HEK293 (cell line): ENCODE measurements at regions not wholly inside any gene's neighbourhood (a gene's known extent, or its start where the extent isn't known, plus 50 kb on each side); places are given as distances from the start of the nearest gene placed in this dataset.
A peak's percentile ranks its signal among the peaks of the same experiment; 100 is the strongest.

Experiments
- CTCF ChIA-PET: fragments of 350-600 bp; formaldehyde crosslinking; extraction: SDS; loops from one replicate; lab custom pipeline; 2021; ENCODE audit warnings: antibody characterized with exemption; lab: Yijun Ruan, JAX
- POLR2A ChIA-PET: fragments of 300-600 bp; formaldehyde crosslinking; extraction: SDS; loops from one replicate; lab custom pipeline; 2020; ENCODE audit warnings: antibody characterized with exemption, inconsistent platforms; lab: Yijun Ruan, JAX
- H3K27ac ChIP-seq: fragments of 200-500 bp; sonication (Bioruptor generic); 2 replicates; pipeline ENCODE4 v1.5.1; 2014; ENCODE audit warnings: low read depth, low read length, control low read depth, inconsistent platforms; ENCODE audit errors: extremely low read depth
- H3K36me3 ChIP-seq, 2 experiments: fragments of 200-500 bp in 1 of 2; sonication (Bioruptor generic) in 1 of 2; 1 replicate in 1 of 2; 2 replicates in 1 of 2; pipeline ENCODE4 v1.5.1; 2014 to 2017; ENCODE audit warnings: inconsistent platforms in 2 of 2, low read length in 2 of 2; ENCODE audit not compliant: control insufficient read depth in 2 of 2, insufficient read depth in 1 of 2
- H3K4me1 ChIP-seq: fragments of 200-500 bp; sonication (Bioruptor generic); 2 replicates; pipeline ENCODE4 v1.5.1; 2014; ENCODE audit warnings: mild to moderate bottlenecking, low read length, inconsistent platforms; ENCODE audit not compliant: control insufficient read depth, insufficient read depth
- H3K4me3 ChIP-seq: 2 replicates; pipeline ENCODE4 v1.5.1; 2011; ENCODE audit warnings: low read depth, mild to moderate bottlenecking, control low read depth, low read length, moderate library complexity
- H3K9me3 ChIP-seq: fragments of 200-500 bp; sonication (Bioruptor generic); 2 replicates; pipeline ENCODE4 v1.5.1; 2014; ENCODE audit warnings: low read depth, low read length, inconsistent platforms; ENCODE audit not compliant: control insufficient read depth, insufficient read depth
- GFI1B ChIP-seq: fragments of 450-650 bp; formaldehyde crosslinking; IDR thresholded peaks from 2 replicates; pipeline ENCODE4 v1.5.1; 2016; ENCODE audit warnings: missing biosample characterization, missing genetic modification characterization
- GLIS2 ChIP-seq: fragments of 450-650 bp; formaldehyde crosslinking; IDR thresholded peaks from 2 replicates; pipeline ENCODE4 v1.5.1; 2016; ENCODE audit warnings: missing biosample characterization, missing genetic modification characterization
- HOXD13 ChIP-seq: sonication (generic); formaldehyde crosslinking; IDR thresholded peaks from 2 replicates; pipeline ENCODE4 v1.8.0; 2022; ENCODE audit warnings: missing genetic modification reagents, borderline replicate concordance
- KLF17 ChIP-seq: fragments of 450-650 bp; formaldehyde crosslinking; IDR thresholded peaks from 2 replicates; pipeline ENCODE4 v1.5.1; 2016; ENCODE audit warnings: missing biosample characterization, missing genetic modification characterization
- PRDM2 ChIP-seq: fragments of 450-650 bp; formaldehyde crosslinking; IDR thresholded peaks from 2 replicates; pipeline ENCODE4 v1.5.1; 2016; ENCODE audit warnings: missing biosample characterization, missing genetic modification characterization, borderline replicate concordance
- SP7 ChIP-seq: fragments of 450-650 bp; formaldehyde crosslinking; IDR thresholded peaks from 2 replicates; pipeline ENCODE4 v1.5.1; 2016; ENCODE audit warnings: missing biosample characterization, missing genetic modification characterization
- TRIM28 ChIP-seq: IDR thresholded peaks from 2 replicates; pipeline ENCODE4 v1.6.1; 2011; ENCODE audit warnings: low read length, control low read depth, borderline replicate concordance
- ZBTB20 ChIP-seq: fragments of 450-650 bp; formaldehyde crosslinking; IDR thresholded peaks from 2 replicates; pipeline ENCODE4 v1.5.1; 2016; ENCODE audit warnings: missing biosample characterization, missing genetic modification characterization
- ZBTB21 ChIP-seq: fragments of 450-650 bp; formaldehyde crosslinking; IDR thresholded peaks from 2 replicates; pipeline ENCODE4 v1.5.1; 2017; ENCODE audit warnings: missing biosample characterization, missing genetic modification characterization
- ZEB2 ChIP-seq: fragments of 450-650 bp; formaldehyde crosslinking; IDR thresholded peaks from 2 replicates; pipeline ENCODE4 v1.5.1; 2016; ENCODE audit warnings: missing biosample characterization, missing genetic modification characterization
- ZFP37 ChIP-seq: fragments of 450-650 bp; formaldehyde crosslinking; IDR thresholded peaks from 2 replicates; pipeline ENCODE4 v1.5.1; 2016; ENCODE audit warnings: missing biosample characterization, missing genetic modification characterization
- ZIC2 ChIP-seq: fragments of 450-650 bp; formaldehyde crosslinking; IDR thresholded peaks from 2 replicates; pipeline ENCODE4 v1.5.1; 2016; ENCODE audit warnings: missing biosample characterization, missing genetic modification characterization
- ZNF184 ChIP-seq: fragments of 450-650 bp; IDR thresholded peaks from 2 replicates; pipeline ENCODE4 v1.5.1; 2018; ENCODE audit warnings: missing biosample characterization, mild to moderate bottlenecking, missing genetic modification characterization
- ZNF266 ChIP-seq: fragments of 450-650 bp; formaldehyde crosslinking; IDR thresholded peaks from 2 replicates; pipeline ENCODE4 v1.5.1; 2016; ENCODE audit warnings: missing biosample characterization, missing genetic modification characterization, low read depth
- ZNF366 ChIP-seq: fragments of 450-650 bp; formaldehyde crosslinking; conservative IDR thresholded peaks from 2 replicates; pipeline ENCODE4 v1.5.1; 2016; ENCODE audit warnings: missing biosample characterization, missing genetic modification characterization
- ZNF423 ChIP-seq: fragments of 450-650 bp; formaldehyde crosslinking; IDR thresholded peaks from 2 replicates; pipeline ENCODE4 v1.5.1; 2016; ENCODE audit warnings: missing biosample characterization, missing genetic modification characterization
- ZNF558 ChIP-seq: fragments of 450-650 bp; formaldehyde crosslinking; IDR thresholded peaks from 2 replicates; pipeline ENCODE4 v1.5.1; 2016; ENCODE audit warnings: missing biosample characterization, missing genetic modification characterization
- ZNF600 ChIP-seq: fragments of 450-650 bp; formaldehyde crosslinking; IDR thresholded peaks from 2 replicates; pipeline ENCODE4 v1.5.1; 2016; ENCODE audit warnings: missing biosample characterization, missing genetic modification characterization
- ZNF629 ChIP-seq: fragments of 450-650 bp; formaldehyde crosslinking; IDR thresholded peaks from 2 replicates; pipeline ENCODE4 v1.5.1; 2017; ENCODE audit warnings: missing biosample characterization, missing genetic modification characterization
- ZNF792 ChIP-seq: fragments of 450-650 bp; formaldehyde crosslinking; IDR thresholded peaks from 2 replicates; pipeline ENCODE4 v1.5.1; 2016; ENCODE audit warnings: missing biosample characterization, missing genetic modification characterization
- TF ChIP-seq, protein P1 (sequence below): fragments of 450-650 bp; formaldehyde crosslinking; IDR thresholded peaks from 2 replicates; pipeline ENCODE4 v1.5.1; 2016; ENCODE audit warnings: missing biosample characterization, missing genetic modification characterization
- TF ChIP-seq, protein P2 (sequence below): fragments of 450-650 bp; formaldehyde crosslinking; IDR thresholded peaks from 2 replicates; pipeline ENCODE4 v1.5.1; 2016; ENCODE audit warnings: missing biosample characterization, missing genetic modification characterization
- TF ChIP-seq, protein P3 (sequence below): fragments of 450-650 bp; formaldehyde crosslinking; IDR thresholded peaks from 2 replicates; pipeline ENCODE4 v1.5.1; 2016; ENCODE audit warnings: missing biosample characterization, missing genetic modification characterization
- TF ChIP-seq, protein P4 (sequence below): fragments of 450-650 bp; formaldehyde crosslinking; IDR thresholded peaks from 2 replicates; pipeline ENCODE4 v1.5.1; 2016; ENCODE audit warnings: missing biosample characterization, missing genetic modification characterization, low read depth

- ChIA-PET CTCF (interaction anchor here (0.6 to 0.7 kb wide), 2 partner anchors 326 to 1633 kb away, joined by 3 to 5 read pairs; no protein-coding TSS in a partner anchor), POLR2A (interaction anchor here (1.0 kb wide), 1 partner anchor 121 kb away, joined by 3 read pairs; no protein-coding TSS in a partner anchor)
- Histone ChIP-seq H3K4me1 (no peaks in the 10 kb centered on the region; the same call in 1 of the 2 replicates), H3K9me3 (no peaks in the 10 kb centered on the region), H3K27ac (no peak overlapping the region), H3K36me3 (no peaks in the 10 kb centered on the region), H3K4me3 (no peak overlapping the region)
- TF ChIP-seq ZIC2 (tag by site-specific recombination), result 0 out of 2 replicates have a peak, but pooled peaks have one; percentile 50
- TF ChIP-seq ZNF629 (tag by site-specific recombination), result peak; percentile 84
- TF ChIP-seq ZEB2 (tag by site-specific recombination), result peak; percentile 60; the same call in 1 of the 2 replicates
- TF ChIP-seq GFI1B (tag by site-specific recombination), result peak; percentile 37; the same call in 1 of the 2 replicates
- peak; percentile 72 for TF ChIP-seq TRIM28
- no peak for TF ChIP-seq PRDM2 (tag by site-specific recombination)
- TF ChIP-seq, protein P1, sequence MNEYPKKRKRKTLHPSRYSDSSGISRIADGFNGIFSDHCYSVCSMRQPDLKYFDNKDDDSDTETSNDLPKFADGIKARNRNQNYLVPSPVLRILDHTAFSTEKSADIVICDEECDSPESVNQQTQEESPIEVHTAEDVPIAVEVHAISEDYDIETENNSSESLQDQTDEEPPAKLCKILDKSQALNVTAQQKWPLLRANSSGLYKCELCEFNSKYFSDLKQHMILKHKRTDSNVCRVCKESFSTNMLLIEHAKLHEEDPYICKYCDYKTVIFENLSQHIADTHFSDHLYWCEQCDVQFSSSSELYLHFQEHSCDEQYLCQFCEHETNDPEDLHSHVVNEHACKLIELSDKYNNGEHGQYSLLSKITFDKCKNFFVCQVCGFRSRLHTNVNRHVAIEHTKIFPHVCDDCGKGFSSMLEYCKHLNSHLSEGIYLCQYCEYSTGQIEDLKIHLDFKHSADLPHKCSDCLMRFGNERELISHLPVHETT (tag by site-specific recombination), result 0 out of 2 replicates have a peak, but pooled peaks have one; percentile 32
- TF ChIP-seq ZNF423 (tag by site-specific recombination), result no peak
- TF ChIP-seq, protein P2, sequence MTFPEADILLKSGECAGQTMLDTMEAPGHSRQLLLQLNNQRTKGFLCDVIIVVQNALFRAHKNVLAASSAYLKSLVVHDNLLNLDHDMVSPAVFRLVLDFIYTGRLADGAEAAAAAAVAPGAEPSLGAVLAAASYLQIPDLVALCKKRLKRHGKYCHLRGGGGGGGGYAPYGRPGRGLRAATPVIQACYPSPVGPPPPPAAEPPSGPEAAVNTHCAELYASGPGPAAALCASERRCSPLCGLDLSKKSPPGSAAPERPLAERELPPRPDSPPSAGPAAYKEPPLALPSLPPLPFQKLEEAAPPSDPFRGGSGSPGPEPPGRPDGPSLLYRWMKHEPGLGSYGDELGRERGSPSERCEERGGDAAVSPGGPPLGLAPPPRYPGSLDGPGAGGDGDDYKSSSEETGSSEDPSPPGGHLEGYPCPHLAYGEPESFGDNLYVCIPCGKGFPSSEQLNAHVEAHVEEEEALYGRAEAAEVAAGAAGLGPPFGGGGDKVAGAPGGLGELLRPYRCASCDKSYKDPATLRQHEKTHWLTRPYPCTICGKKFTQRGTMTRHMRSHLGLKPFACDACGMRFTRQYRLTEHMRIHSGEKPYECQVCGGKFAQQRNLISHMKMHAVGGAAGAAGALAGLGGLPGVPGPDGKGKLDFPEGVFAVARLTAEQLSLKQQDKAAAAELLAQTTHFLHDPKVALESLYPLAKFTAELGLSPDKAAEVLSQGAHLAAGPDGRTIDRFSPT (tag by site-specific recombination), result peak; percentile 69
- TF ChIP-seq ZNF266 (tag by site-specific recombination), result no peak
- peak; percentile 55; the same call in 1 of the 2 replicates for TF ChIP-seq GLIS2
- peak; percentile 56 for TF ChIP-seq ZNF366
- TF ChIP-seq, protein P3, sequence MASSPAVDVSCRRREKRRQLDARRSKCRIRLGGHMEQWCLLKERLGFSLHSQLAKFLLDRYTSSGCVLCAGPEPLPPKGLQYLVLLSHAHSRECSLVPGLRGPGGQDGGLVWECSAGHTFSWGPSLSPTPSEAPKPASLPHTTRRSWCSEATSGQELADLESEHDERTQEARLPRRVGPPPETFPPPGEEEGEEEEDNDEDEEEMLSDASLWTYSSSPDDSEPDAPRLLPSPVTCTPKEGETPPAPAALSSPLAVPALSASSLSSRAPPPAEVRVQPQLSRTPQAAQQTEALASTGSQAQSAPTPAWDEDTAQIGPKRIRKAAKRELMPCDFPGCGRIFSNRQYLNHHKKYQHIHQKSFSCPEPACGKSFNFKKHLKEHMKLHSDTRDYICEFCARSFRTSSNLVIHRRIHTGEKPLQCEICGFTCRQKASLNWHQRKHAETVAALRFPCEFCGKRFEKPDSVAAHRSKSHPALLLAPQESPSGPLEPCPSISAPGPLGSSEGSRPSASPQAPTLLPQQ (tag by site-specific recombination), result peak; percentile 24; the same call in 1 of the 2 replicates
- TF ChIP-seq, protein P4, sequence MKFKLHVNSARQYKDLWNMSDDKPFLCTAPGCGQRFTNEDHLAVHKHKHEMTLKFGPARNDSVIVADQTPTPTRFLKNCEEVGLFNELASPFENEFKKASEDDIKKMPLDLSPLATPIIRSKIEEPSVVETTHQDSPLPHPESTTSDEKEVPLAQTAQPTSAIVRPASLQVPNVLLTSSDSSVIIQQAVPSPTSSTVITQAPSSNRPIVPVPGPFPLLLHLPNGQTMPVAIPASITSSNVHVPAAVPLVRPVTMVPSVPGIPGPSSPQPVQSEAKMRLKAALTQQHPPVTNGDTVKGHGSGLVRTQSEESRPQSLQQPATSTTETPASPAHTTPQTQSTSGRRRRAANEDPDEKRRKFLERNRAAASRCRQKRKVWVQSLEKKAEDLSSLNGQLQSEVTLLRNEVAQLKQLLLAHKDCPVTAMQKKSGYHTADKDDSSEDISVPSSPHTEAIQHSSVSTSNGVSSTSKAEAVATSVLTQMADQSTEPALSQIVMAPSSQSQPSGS, result peak; percentile 39; the same call in 1 of the 2 replicates
- TF ChIP-seq HOXD13 (CRISPR knock-in tag), result no peak
- TF ChIP-seq KLF17 (tag by site-specific recombination), result 0 out of 2 replicates have a peak, but pooled peaks have one; percentile 20
- TF ChIP-seq ZNF558 (tag by site-specific recombination), result peak; percentile 77
- peak; percentile 40; the same call in 1 of the 2 replicates for TF ChIP-seq ZBTB20 (tag by site-specific recombination)
- peak; percentile 72 for TF ChIP-seq ZNF600 (tag by site-specific recombination)
- TF ChIP-seq ZBTB21 (tag by site-specific recombination), result peak; percentile 83
- TF ChIP-seq SP7 (tag by site-specific recombination), result peak; percentile 42; the same call in 1 of the 2 replicates
- TF ChIP-seq ZNF184 (tag by site-specific recombination), result peak; percentile 62; the same call in 1 of the 2 replicates
- peak; percentile 35; the same call in 1 of the 2 replicates for TF ChIP-seq ZFP37 (tag by site-specific recombination)
- TF ChIP-seq ZNF792 (tag by site-specific recombination), result no peak
These were observed 240.5 kb downstream of the TGFB2 start for GRCh38 chr1:218585511-218586184.
